ENCODE measurements at regions not wholly inside any gene's neighbourhood (a gene's known extent, or its start where the extent isn't known, plus 50 kb on each side); places are given as distances from the start of the nearest gene placed in this dataset.
A peak's percentile ranks its signal among the peaks of the same experiment; 100 is the strongest.

- no peak for DNase-seq
Measured at GRCh38 chr15:70293591-70294470, 196.1 kb upstream of the TLE3 start.

- DNase-seq, result no peak
Measured at GRCh38 chr15:70293138-70293537, 195.4 kb upstream of the TLE3 start.

- DNase-seq, result no peak
Measured at GRCh38 chr15:70292076-70292760, 194.5 kb upstream of the TLE3 start.

GRCh38 chr15:70291305-70292075 lies 193.8 kb upstream of the TLE3 start:
- DNase-seq, result no peak

- no peak for DNase-seq
Measured at GRCh38 chr15:70290708-70291107, 193.0 kb upstream of the TLE3 start.

- no peak for DNase-seq
Measured at GRCh38 chr15:70289191-70289955, 191.7 kb upstream of the TLE3 start.

GRCh38 chr15:70286113-70286806 lies 188.5 kb upstream of the TLE3 start:
- no peak for DNase-seq

- DNase-seq, result no peak
Measured at GRCh38 chr15:70284438-70285214, 186.9 kb upstream of the TLE3 start.

- no peak for DNase-seq
Measured at GRCh38 chr15:70283511-70283910, 185.8 kb upstream of the TLE3 start.

- peak; percentile 57 for DNase-seq
Measured at GRCh38 chr15:70281811-70282307, 184.1 kb upstream of the TLE3 start.

- no peak for DNase-seq
Measured at GRCh38 chr15:70281261-70281810, 183.6 kb upstream of the TLE3 start.

- DNase-seq, result no peak
Measured at GRCh38 chr15:70280781-70281180, 183.1 kb upstream of the TLE3 start.

GRCh38 chr15:70279096-70279495 lies 181.4 kb upstream of the TLE3 start:
- DNase-seq, result no peak

GRCh38 chr15:70278644-70279043 lies 180.9 kb upstream of the TLE3 start:
- no peak for DNase-seq

GRCh38 chr15:70277556-70277955 lies 179.8 kb upstream of the TLE3 start:
- no peak for DNase-seq

- DNase-seq, result no peak
Measured at GRCh38 chr15:70276401-70276800, 178.7 kb upstream of the TLE3 start.

- DNase-seq, result no peak
Measured at GRCh38 chr15:70275461-70276138, 177.9 kb upstream of the TLE3 start.

GRCh38 chr15:70274908-70275307 lies 177.2 kb upstream of the TLE3 start:
- DNase-seq, result no peak

GRCh38 chr15:70274255-70274880 lies 176.7 kb upstream of the TLE3 start:
- DNase-seq, result no peak

GRCh38 chr15:70273808-70274207 lies 176.1 kb upstream of the TLE3 start:
- no peak for DNase-seq

Measured in HCEC 1CT (cell line).